AG10803 (cell line): ENCODE measurements at regions not wholly inside any gene's neighbourhood (a gene's known extent, or its start where the extent isn't known, plus 50 kb on each side); places are given as distances from the start of the nearest gene placed in this dataset.

Source experiments
- DNase-seq: peaks from one replicate; pipeline ENCODE4 v3.0.0; 2010; ENCODE audit warnings: low read depth
- H3K4me3 ChIP-seq: 2 replicates; pipeline ENCODE4 v1.5.1; 2011; ENCODE audit warnings: mild to moderate bottlenecking, low read length, control low read depth
- TF ChIP-seq, protein P1 (sequence below): conservative IDR thresholded peaks from 2 replicates; pipeline ENCODE4 v1.5.1; 2011; ENCODE audit warnings: mild to moderate bottlenecking, low read length, control low read depth, inconsistent platforms

DNA sequence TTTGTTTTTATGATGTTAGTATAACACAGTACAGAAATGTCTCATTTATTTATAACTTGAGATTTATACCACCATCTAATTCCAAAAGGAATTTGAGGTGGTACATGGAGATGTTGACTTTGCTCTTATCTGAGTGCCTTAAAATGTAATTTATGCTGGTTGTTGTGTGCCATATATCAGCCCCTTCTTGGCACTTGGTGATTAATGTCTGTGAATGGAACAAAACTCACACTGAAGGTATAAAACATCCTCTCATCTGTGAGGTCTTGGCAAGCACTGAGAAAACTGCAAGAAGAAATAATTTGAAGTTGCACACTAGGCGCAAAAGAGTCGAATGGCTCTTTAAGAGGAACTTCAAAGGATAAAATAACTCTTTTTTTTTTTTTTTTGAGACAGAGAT is 240.4 kb downstream of the B3GLCT start:
- H3K4me3 ChIP-seq, result no peak overlapping the region
- TF ChIP-seq, protein P1, sequence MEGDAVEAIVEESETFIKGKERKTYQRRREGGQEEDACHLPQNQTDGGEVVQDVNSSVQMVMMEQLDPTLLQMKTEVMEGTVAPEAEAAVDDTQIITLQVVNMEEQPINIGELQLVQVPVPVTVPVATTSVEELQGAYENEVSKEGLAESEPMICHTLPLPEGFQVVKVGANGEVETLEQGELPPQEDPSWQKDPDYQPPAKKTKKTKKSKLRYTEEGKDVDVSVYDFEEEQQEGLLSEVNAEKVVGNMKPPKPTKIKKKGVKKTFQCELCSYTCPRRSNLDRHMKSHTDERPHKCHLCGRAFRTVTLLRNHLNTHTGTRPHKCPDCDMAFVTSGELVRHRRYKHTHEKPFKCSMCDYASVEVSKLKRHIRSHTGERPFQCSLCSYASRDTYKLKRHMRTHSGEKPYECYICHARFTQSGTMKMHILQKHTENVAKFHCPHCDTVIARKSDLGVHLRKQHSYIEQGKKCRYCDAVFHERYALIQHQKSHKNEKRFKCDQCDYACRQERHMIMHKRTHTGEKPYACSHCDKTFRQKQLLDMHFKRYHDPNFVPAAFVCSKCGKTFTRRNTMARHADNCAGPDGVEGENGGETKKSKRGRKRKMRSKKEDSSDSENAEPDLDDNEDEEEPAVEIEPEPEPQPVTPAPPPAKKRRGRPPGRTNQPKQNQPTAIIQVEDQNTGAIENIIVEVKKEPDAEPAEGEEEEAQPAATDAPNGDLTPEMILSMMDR, result no peak
- DNase-seq, result no peak

DNA sequence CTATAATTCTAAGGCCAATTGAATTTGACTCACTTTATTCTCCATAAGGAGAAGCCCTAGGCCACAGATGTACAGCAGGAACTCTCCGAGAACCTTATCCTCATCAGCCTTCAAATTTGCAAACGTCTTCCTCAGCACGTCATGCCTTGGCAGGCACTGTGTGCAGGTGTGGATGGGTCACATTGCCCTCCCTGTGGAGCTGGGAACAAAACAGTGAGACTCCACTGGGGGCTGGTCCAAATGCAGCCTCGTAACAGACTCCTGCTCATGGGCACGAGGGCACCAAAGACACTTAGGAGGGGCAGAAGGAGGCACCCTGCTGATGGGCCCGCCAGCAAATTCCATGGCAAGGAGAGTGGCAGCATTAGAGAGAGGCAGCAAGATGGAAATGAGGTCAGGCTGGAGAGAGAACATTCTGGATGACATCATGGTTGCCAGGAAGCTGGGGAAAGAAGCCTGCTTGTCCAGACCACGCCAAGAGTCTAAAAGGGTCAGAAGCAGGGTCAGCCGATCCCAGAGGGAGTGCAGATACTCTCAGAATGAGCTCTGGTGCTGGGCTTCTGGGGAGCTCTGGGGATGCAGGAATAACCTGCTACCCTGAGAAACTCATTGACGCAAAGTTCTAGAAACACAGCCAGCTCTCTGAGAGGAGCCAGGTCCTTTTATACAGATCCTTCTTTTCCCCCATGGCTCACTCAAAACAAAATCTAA is 242.2 kb downstream of the B3GLCT start:
- TF ChIP-seq, protein P1, result no peak
- H3K4me3 ChIP-seq, result no peak overlapping the region
- no peak for DNase-seq

DNA sequence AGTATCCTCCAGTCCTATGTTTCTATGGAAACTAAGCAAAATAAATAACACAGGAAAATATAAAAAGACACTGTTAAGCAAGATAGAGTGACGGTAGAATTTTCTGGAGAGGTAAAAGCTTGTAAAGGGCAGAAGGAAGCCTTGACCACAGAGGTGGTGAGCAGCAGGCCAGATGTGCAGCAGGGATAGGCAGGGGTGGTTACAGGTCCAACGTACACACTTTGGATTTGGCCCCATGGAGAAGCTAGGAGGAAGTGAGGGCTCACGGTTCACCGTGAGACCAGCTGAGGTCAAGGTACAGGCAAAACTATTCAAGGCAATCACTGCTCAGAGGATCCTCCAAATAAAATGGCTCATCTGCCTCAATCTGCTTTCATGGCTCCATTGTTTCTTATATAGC is 242.8 kb downstream of the B3GLCT start:
- TF ChIP-seq, protein P1, result no peak
- H3K4me3 ChIP-seq, result no peak overlapping the region
- DNase-seq, result no peak

DNA sequence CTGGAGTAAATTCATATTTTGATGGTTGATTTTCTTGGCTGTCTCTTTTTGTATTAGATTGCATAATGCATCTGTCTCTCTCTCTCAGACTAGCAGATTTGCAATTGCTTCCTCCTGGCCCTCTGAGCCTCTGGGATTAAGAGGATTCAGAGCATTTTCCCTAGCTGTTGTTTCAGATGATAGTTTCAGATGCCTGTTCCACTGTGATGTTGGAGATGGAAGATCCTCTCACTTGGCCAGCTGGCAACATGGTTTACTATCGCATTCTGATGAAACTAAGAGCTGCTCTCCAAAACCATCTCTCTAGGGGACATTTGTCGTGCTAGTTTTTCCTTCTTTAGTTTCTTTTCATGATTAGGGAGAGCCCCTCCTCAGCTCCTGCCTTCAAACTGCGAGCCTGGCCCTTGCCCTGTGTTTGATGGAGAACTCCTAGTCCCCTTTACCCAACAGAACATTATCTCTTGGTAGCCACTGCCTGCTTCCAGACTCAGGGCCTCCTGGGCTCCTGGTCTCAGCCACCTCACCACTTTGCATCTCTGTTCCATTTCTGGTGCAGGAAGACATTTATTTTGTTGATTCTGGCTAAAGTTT is 244.6 kb downstream of the B3GLCT start:
- TF ChIP-seq, protein P1, result no peak
- peak; percentile 24 for DNase-seq
- no peak overlapping the region for H3K4me3 ChIP-seq

DNA sequence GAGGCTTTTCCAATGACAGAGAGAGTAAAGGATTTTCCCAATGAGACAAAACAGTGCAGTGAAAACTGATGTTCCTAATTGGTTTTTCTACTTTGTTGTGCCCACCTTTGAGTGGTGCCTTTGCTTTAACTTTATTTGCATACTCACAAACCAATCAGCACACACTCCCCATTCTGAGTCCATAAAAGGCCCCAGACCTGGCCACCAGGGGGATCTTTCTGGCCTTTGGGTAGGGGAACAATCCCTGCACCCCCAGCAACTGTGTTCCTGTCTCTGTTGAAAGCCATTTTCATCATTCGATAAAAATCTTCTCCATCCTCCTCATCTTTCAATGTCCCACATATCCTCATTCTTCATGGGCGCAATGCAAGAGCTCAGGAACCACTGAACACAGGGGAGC is 252.8 kb downstream of the B3GLCT start:
- DNase-seq, result no peak
- no peak overlapping the region for H3K4me3 ChIP-seq
- TF ChIP-seq, protein P1, result no peak

DNA sequence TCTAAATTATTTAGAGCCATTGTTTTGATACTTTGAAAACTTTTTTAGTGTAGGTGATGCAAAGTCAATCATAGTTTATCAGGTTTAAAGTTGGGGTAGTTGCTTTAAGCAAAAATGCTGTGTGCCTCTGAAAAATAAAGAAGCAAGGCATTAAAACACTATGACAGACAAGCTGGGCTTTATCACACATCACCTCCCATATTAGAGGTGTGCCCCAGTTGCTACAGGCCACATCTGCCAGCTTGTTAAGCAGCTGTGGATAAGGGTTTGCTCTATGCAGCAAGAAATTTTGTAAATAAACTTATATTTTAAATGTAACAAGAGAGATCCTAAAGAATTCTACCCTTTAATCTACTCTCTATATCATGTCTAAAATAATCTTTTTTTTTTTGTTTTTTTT is 255.8 kb downstream of the B3GLCT start:
- TF ChIP-seq, protein P1, result no peak
- DNase-seq, result no peak
- H3K4me3 ChIP-seq, result no peak overlapping the region

DNA sequence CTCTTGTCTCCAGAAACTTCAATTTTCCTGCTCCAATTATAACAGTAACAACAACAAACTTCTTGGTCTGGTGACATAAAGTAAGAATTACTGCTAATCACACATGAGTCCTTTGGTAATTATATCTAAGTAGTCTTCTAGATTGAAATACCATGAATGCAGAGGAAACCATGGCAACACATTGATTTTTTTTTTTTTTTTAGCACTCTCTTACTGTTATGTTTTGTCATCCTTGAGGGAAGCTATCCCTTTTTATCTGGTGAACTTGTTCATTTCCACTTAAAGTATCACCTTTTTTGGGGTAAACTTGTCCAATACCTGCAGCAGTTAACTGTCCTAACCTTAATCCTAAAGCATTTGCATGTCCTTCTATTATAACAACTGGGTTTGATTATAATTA is 256.3 kb downstream of the B3GLCT start:
- H3K4me3 ChIP-seq, result no peak overlapping the region
- TF ChIP-seq, protein P1, result no peak
- DNase-seq, result no peak
